DOHH2 (cell line): ENCODE measurements at regions not wholly inside any gene's neighbourhood (a gene's known extent, or its start where the extent isn't known, plus 50 kb on each side); places are given as distances from the start of the nearest gene placed in this dataset.

Source experiments
- H3F3A ChIP-seq: fragments of 200-600 bp; sonication (generic), shearing (Covaris generic); 2 replicates; pipeline ENCODE4 v1.6.0; 2016; ENCODE audit warnings: antibody characterized with exemption, mild to moderate bottlenecking; ENCODE audit not compliant: control insufficient read depth, insufficient read depth
- H3K27ac ChIP-seq: fragments of 200-600 bp; sonication (generic); 2 replicates; pipeline ENCODE4 v1.5.1; 2014; ENCODE audit warnings: low read depth, mild to moderate bottlenecking, low read length, moderate library complexity
- H3K27me3 ChIP-seq: fragments of 200-600 bp; sonication (generic); 2 replicates; pipeline ENCODE4 v1.6.1; 2014; ENCODE audit warnings: mild to moderate bottlenecking, low read length, mixed read lengths; ENCODE audit not compliant: control insufficient read depth
- H3K36me3 ChIP-seq: fragments of 200-600 bp; sonication (generic); 2 replicates; pipeline ENCODE4 v1.6.1; 2014; ENCODE audit warnings: mild to moderate bottlenecking, low read length, moderate library complexity, mixed read lengths; ENCODE audit not compliant: control insufficient read depth
- H3K4me1 ChIP-seq: fragments of 200-600 bp; sonication (generic); 2 replicates; pipeline ENCODE4 v1.6.1; 2014; ENCODE audit warnings: mild to moderate bottlenecking, low read length, mixed read lengths; ENCODE audit not compliant: control insufficient read depth
- H3K4me2 ChIP-seq: fragments of 200-600 bp; sonication (generic); 2 replicates; pipeline ENCODE4 v1.6.0; 2014; ENCODE audit warnings: mild to moderate bottlenecking, low read length, moderate library complexity
- H3K4me3 ChIP-seq: fragments of 200-600 bp; sonication (generic); 2 replicates; pipeline ENCODE4 v1.5.1; 2014; ENCODE audit warnings: mild to moderate bottlenecking, low read length, mixed read lengths
- H3K79me2 ChIP-seq: fragments of 200-600 bp; sonication (generic); 2 replicates; pipeline ENCODE4 v1.6.1; 2014; ENCODE audit warnings: mild to moderate bottlenecking, low read length, mixed read lengths; ENCODE audit not compliant: control insufficient read depth
- H3K9me2 ChIP-seq: fragments of 200-600 bp; sonication (generic); replicated peaks from 2 replicates; pipeline ENCODE4 v1.6.1; 2014; ENCODE audit warnings: mild to moderate bottlenecking, low read length, mixed read lengths; ENCODE audit not compliant: control insufficient read depth
- H3K9me3 ChIP-seq: fragments of 200-600 bp; sonication (generic); 2 replicates; pipeline ENCODE4 v1.6.1; 2014; ENCODE audit warnings: antibody characterized with exemption, low read length, mixed read lengths; ENCODE audit not compliant: control insufficient read depth, insufficient read depth
- H4K20me1 ChIP-seq: fragments of 200-600 bp; sonication (generic); 2 replicates; pipeline ENCODE4 v1.6.0; 2014; ENCODE audit warnings: low read depth, mild to moderate bottlenecking, antibody characterized with exemption, low read length, moderate library complexity; ENCODE audit not compliant: control insufficient read depth, insufficient read depth
- CTCF ChIP-seq: fragments of 200-600 bp; sonication (generic); IDR thresholded peaks from one replicate; pipeline ENCODE4 v1.5.1; 2014; ENCODE audit warnings: antibody characterized with exemption, mild to moderate bottlenecking, low read depth, low read length; ENCODE audit not compliant: poor library complexity, severe bottlenecking
- EZH2phosphoT487 ChIP-seq: fragments of 200-600 bp; sonication (generic); IDR thresholded peaks from 2 replicates; pipeline ENCODE4 v1.6.1; 2017; ENCODE audit warnings: borderline replicate concordance, mild to moderate bottlenecking, antibody characterized with exemption, low read length, moderate library complexity, mixed read lengths

- Histone ChIP-seq H3K36me3 (no peaks in the 10 kb centered on the region), H3F3A (no peaks in the 10 kb centered on the region), H3K4me1 (no peaks in the 10 kb centered on the region), H3K79me2 (no peaks in the 10 kb centered on the region), H3K27ac (no peak overlapping the region), H3K4me2 (no peak overlapping the region), H3K4me3 (no peak overlapping the region), H3K9me3 (no peaks in the 10 kb centered on the region), H3K9me2 (no peaks in the 10 kb centered on the region), H4K20me1 (no peaks in the 10 kb centered on the region), H3K27me3 (no peaks in the 10 kb centered on the region)
- no peak for TF ChIP-seq EZH2phosphoT487
These were observed 246.6 kb downstream of the TFCP2L1 start for GRCh38 chr2:121038431-121038830.

- TF ChIP-seq EZH2phosphoT487 (no peak), CTCF (no peak)
- no peak overlapping the region for H3K4me3 ChIP-seq
- no peaks in the 10 kb centered on the region for H3K36me3 ChIP-seq
- no peaks in the 10 kb centered on the region for H3K9me2 ChIP-seq
- no peak overlapping the region for H3K27ac ChIP-seq
- no peaks in the 10 kb centered on the region for H3K4me1 ChIP-seq
- no peaks in the 10 kb centered on the region for H3K27me3 ChIP-seq
- no peak overlapping the region for H3K4me2 ChIP-seq
- H3K79me2 ChIP-seq, result no peaks in the 10 kb centered on the region
- no peaks in the 10 kb centered on the region for H3F3A ChIP-seq
- no peaks in the 10 kb centered on the region for H3K9me3 ChIP-seq
- no peaks in the 10 kb centered on the region for H4K20me1 ChIP-seq
These were observed 245.9 kb downstream of the TFCP2L1 start for GRCh38 chr2:121038891-121039616.

DNA sequence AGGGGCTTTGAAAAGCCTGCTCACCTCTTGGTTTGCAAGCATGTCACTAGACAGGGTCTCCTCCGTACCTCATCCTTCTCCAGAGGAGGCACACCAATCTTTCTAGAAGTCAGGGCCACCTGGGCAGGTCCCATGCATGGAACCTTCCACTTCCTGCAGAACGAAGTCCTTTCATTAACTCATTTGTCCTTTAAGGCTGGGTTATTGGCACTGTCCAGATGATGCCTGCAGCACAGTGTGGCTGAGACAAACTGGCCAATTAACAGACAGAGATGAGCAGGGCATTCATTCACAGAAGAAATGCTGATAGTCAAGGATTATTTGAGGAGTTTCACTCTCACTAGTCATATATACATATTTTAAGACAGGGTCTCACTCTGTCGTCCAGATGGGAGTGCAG, 245.3 kb downstream of the TFCP2L1 start:
- no peak for TF ChIP-seq CTCF
- no peak for TF ChIP-seq EZH2phosphoT487
- H3K4me1 ChIP-seq, result no peaks in the 10 kb centered on the region
- no peaks in the 10 kb centered on the region for H3K9me3 ChIP-seq

GRCh38 chr2:121041516-121041915, 243.5 kb downstream of the TFCP2L1 start:
- no peaks in the 10 kb centered on the region for H3K9me3 ChIP-seq
- H3K79me2 ChIP-seq, result no peaks in the 10 kb centered on the region
- H3K27me3 ChIP-seq, result no peaks in the 10 kb centered on the region
- H3K4me2 ChIP-seq, result no peak overlapping the region
- H3K9me2 ChIP-seq, result no peaks in the 10 kb centered on the region
- H3K27ac ChIP-seq, result no peak overlapping the region
- H3K4me1 ChIP-seq, result no peaks in the 10 kb centered on the region
- no peak overlapping the region for H3K4me3 ChIP-seq
- no peaks in the 10 kb centered on the region for H4K20me1 ChIP-seq
- H3F3A ChIP-seq, result no peaks in the 10 kb centered on the region
- TF ChIP-seq EZH2phosphoT487 (no peak), CTCF (no peak)
- H3K36me3 ChIP-seq, result no peaks in the 10 kb centered on the region

More for the DNA sequence above, 245.3 kb downstream of the TFCP2L1 start:
- H3K27ac ChIP-seq, result no peak overlapping the region
- H3F3A ChIP-seq, result no peaks in the 10 kb centered on the region
- no peaks in the 10 kb centered on the region for H3K9me2 ChIP-seq
- H4K20me1 ChIP-seq, result no peaks in the 10 kb centered on the region
- H3K4me2 ChIP-seq, result no peak overlapping the region
- H3K36me3 ChIP-seq, result no peaks in the 10 kb centered on the region
- no peaks in the 10 kb centered on the region for H3K79me2 ChIP-seq
- no peak overlapping the region for H3K4me3 ChIP-seq
- no peaks in the 10 kb centered on the region for H3K27me3 ChIP-seq
